ENCODE measurements at regions not wholly inside any gene's neighbourhood (a gene's known extent, or its start where the extent isn't known, plus 50 kb on each side); places are given as distances from the start of the nearest gene placed in this dataset.
"Not testable (repeated sequence)": the region's sequence is repeated elsewhere in the genome, so short reads cannot be mapped to it uniquely, and the experiment has no call there.

GRCh38 chr3:125645616-125646015, 50.3 kb upstream of the OSBPL11 start:
- no peak for DNase-seq

GRCh38 chr3:125646581-125646980, 51.3 kb upstream of the OSBPL11 start:
- no peak for DNase-seq

- DNase-seq = no peak
These were observed 52.2 kb upstream of the OSBPL11 start for GRCh38 chr3:125647318-125648014.

- no peak for DNase-seq
These were observed 55.9 kb upstream of the OSBPL11 start for GRCh38 chr3:125651244-125651643.

DNA sequence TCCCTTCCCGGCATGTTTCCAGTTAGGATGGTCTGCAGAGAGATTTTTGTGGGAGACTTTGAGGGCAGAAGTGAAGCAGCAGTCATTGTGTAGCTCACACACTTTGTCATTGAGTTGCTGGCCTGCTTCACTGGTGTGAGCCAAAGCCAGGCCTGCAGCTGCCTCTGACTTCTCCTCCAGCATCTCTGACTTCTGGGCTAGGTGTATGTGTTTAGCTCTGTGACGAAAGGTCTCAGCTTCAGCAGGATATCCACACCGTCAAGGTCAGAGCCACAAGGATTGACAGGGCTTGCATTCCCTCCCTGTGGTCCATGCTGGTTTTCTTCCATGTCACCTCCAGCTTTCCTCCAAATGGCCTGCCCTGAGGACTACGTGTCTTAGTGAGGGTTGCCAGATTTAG, 57.1 kb upstream of the OSBPL11 start:
- no peak for DNase-seq

DNA sequence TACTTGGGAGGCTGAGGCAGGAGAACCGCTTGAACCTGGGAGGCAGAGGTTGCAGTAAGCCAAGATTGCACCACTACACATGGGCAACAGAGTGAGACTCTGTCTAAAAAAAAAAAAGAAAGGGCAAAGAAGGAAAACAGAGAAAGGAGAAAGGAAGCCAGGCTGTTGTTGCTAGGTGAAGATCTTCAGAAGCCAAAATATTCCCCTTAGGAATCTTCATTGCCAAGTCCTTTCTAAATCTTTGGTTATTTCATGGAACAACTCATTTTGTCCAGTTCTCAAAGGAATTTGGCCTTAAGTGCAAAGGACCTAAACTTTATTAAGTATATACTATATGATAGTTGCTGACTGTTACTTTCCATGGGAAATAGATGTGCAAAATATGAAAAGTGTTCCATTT, 59.2 kb upstream of the OSBPL11 start:
- DNase-seq = no peak

DNA sequence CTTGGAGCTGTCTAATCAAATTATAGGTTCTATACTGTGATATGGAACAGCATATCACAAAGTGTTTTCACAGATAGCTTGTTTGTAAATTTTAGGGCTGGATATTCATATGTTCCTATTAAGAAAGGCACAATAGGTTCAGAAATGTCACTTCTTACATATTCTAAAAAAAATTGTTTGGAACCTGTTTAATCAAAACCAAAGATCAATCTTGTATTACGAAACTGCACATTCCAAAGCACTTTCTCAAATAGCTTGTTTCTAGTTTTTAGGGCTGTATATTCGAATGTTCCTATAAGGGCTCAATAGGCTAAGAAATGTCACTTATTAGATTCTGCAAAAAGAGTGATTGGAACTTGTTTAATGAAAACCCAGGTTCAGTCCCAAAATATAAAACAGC, 67.4 kb upstream of the OSBPL11 start:
- DNase-seq = no peak

GRCh38 chr3:125670352-125670751, 75.1 kb upstream of the OSBPL11 start:
- no peak for DNase-seq

DNA sequence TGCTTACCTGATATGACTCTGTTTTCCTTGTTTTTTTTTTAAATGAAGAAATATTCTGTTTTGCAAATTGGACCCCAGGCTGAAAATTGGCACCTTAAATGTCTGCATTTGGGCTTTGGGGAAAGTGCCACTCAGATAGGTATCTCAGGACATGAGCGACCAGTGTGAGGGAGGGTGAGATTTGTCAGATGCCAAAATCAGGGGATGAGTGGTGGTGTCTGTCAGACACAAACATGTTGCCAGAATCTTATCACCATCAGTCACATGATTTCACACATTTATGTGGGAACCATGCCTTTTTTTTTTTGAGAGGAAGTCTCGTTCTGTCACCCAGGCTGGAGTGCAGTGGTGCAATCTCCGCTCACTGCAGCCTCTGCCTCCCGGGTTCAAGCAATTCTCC, 75.6 kb upstream of the OSBPL11 start:
- DNase-seq = no peak

DNA sequence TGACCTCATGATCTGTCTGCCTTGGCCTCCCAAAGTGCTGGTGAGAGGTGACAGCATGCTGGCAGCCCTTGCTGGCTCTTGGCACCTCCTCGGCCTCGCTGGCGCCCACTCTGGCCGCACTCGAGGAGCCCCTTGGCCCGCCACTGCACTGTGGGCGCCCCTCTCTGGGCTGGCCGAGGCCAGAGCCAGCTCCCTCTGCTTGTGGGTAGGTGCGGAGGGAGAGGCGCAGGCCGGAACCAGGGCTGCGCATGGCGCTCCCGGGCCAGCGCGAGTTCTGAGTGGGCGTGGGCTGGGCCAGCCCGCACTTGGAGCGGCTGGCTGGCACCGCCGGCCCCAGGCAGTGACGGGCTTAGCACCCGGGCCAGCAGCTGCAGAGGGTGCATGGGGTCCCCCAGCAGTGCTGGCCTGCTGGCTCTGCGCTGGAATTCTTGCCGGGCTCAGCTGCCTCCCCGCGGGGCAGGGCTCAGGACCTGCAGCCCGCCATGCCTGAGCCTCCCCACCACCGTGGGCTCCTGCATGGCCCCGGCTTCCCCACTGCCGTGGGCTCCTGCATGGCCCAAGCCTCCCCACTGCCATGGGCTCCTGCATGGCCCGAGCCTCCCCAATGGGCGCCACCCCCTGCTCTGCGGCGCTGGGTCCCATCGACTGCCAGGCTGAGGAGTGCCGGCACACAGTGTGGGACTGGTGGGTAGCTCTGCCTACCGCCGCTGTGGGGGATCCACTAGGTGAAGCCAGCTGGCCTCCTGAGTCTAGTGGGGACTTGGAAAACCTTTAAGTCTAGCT, 76.4 kb upstream of the OSBPL11 start:
- no peak for DNase-seq

- DNase-seq = no peak
These were observed 80.5 kb upstream of the OSBPL11 start for GRCh38 chr3:125675791-125676190.

DNA sequence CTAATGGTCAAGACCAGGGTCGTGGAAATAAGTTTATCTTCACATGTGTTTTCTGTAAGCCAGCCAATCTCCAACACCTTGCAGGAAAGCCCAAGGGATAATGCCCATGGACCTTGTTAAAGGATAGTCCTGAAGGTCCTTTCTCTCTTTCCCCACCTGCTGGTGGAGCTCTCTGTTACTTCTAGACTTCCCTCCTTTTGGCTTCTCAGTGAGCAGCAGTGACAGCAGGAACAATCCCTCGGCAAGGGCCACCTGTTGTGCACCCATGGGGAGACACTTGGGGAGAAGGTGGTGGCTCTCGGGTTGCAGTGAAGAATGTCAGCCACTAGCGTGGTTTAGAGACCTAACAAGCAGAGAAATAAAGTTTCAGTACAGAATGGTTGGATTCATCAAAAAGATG, 84.0 kb upstream of the OSBPL11 start:
- no peak for DNase-seq

- DNase-seq = no peak
These were observed 85.8 kb upstream of the OSBPL11 start for GRCh38 chr3:125681146-125681545.

GRCh38 chr3:125681906-125682305, 86.6 kb upstream of the OSBPL11 start:
- not testable (repeated sequence) for DNase-seq

DNA sequence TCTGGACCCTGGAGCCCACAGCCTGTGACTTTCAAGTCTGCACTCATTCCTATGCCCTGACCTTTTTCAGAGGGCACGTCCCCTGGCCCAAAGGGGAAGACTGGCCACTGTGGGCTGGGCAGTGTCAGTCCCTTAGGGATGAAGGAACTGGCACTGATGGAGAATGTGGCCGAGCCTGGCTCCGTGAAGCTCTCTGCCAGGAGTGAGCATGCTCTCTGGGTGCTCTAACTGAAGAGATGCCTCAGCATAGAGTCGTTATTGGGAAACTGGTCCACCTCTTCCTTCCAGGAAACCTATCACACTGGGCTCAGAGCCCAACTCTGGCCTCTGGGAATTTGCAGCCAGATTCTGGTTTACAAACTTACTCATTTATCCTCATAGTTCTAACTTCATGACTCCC, 87.3 kb upstream of the OSBPL11 start:
- not testable (repeated sequence) for DNase-seq

GRCh38 chr3:125683067-125683829, 88.0 kb upstream of the OSBPL11 start:
- no peak for DNase-seq

GRCh38 chr3:125684199-125684598, 88.9 kb upstream of the OSBPL11 start:
- no peak for DNase-seq

- DNase-seq = not testable (repeated sequence)
These were observed 90.4 kb upstream of the OSBPL11 start for GRCh38 chr3:125685741-125686140.

GRCh38 chr3:125692361-125692760, 97.1 kb upstream of the OSBPL11 start:
- DNase-seq = no peak

DNA sequence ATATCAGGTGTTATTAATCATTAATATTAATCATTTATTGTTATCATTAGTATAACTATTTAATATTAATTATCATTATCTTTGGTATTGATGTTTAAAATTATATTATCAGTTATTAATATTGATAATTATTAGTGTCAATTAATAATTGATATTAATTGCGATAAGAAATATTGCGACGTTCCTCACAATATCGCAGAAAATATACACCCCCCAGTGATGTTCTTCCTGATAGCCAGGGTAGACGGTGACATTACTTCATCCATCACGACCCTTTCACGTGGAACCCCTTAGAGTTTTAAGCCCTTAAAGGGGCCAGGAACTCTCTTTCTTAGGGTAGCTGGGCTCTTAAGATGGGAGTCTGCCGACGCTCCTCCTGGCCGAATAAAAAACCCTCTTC, 98.6 kb upstream of the OSBPL11 start:
- DNase-seq = no peak

- DNase-seq = no peak
These were observed 99.5 kb upstream of the OSBPL11 start for GRCh38 chr3:125694761-125695294.

- no peak for DNase-seq
These were observed 100.4 kb upstream of the OSBPL11 start for GRCh38 chr3:125695688-125696087.

GRCh38 chr3:125697126-125697525, 101.8 kb upstream of the OSBPL11 start:
- not testable (repeated sequence) for DNase-seq

Data from activated CD4-positive, alpha-beta T cell treated with anti-CD3 and anti-CD28 coated beads for 1 hour (primary cell).